Smooth muscle cell (in vitro differentiated cells): ENCODE measurements at regions not wholly inside any gene's neighbourhood (a gene's known extent, or its start where the extent isn't known, plus 50 kb on each side); places are given as distances from the start of the nearest gene placed in this dataset.

Source experiments
- DNase-seq: peaks from one replicate; lab custom pipeline; 2025; ENCODE audit not compliant: unreplicated experiment; lab: John Stamatoyannopoulos, UW
- H2AFZ ChIP-seq: fragments of 200-600 bp; sonication (generic); 2 replicates; pipeline ENCODE4 v1.6.0; 2016; ENCODE audit warnings: antibody characterized with exemption, low read depth, mild to moderate bottlenecking
- H3F3A ChIP-seq: fragments of 200-600 bp; sonication (generic); 2 replicates; pipeline ENCODE4 v1.6.0; 2017; ENCODE audit warnings: antibody characterized with exemption, low read depth
- H3K27ac ChIP-seq: fragments of 200-600 bp; sonication (generic); 2 replicates; pipeline ENCODE4 v1.5.1; 2016; ENCODE audit warnings: low read depth, mild to moderate bottlenecking
- H3K27me3 ChIP-seq: fragments of 200-600 bp; sonication (generic); 2 replicates; pipeline ENCODE4 v1.6.1; 2016; ENCODE audit warnings: low read depth, mild to moderate bottlenecking
- H3K36me3 ChIP-seq: fragments of 200-600 bp; sonication (generic); 2 replicates; pipeline ENCODE4 v1.5.1; 2016; ENCODE audit warnings: low read depth
- H3K4me1 ChIP-seq: fragments of 200-600 bp; sonication (generic); 2 replicates; pipeline ENCODE4 v1.5.1; 2016; ENCODE audit warnings: low read depth
- H3K4me2 ChIP-seq: fragments of 200-600 bp; sonication (generic); 2 replicates; pipeline ENCODE4 v1.6.0; 2016; ENCODE audit warnings: mild to moderate bottlenecking
- H3K4me3 ChIP-seq: fragments of 200-600 bp; sonication (generic); 2 replicates; pipeline ENCODE4 v1.5.1; 2016; ENCODE audit warnings: mild to moderate bottlenecking
- H3K79me2 ChIP-seq: fragments of 200-600 bp; sonication (generic); 2 replicates; pipeline ENCODE4 v1.6.0; 2016; ENCODE audit warnings: low read depth, mild to moderate bottlenecking
- H3K9ac ChIP-seq: fragments of 200-600 bp; sonication (generic); 2 replicates; pipeline ENCODE4 v1.6.0; 2016; ENCODE audit warnings: low read depth
- H3K9me3 ChIP-seq: fragments of 200-600 bp; sonication (generic); replicated peaks from 2 replicates; pipeline ENCODE4 v1.5.1; 2016; ENCODE audit warnings: low read depth
- H4K20me1 ChIP-seq: fragments of 200-600 bp; sonication (generic); 2 replicates; pipeline ENCODE4 v1.6.0; 2016; ENCODE audit warnings: low read depth
- CTCF ChIP-seq: fragments of 200-600 bp; sonication (generic); IDR thresholded peaks from 2 replicates; pipeline ENCODE4 v1.5.1; 2017; ENCODE audit warnings: borderline replicate concordance, mild to moderate bottlenecking, antibody characterized with exemption; ENCODE audit not compliant: insufficient read depth, poor library complexity, severe bottlenecking
- WGBS: methylation state at CpG from one replicate; pipeline ENCODE4 v1.1.7; 2016; ENCODE audit warnings: low lambda C conversion rate; 5-methylcytosine and 5-hydroxymethylcytosine counted together

- no peaks in the 10 kb centered on the region for H3K4me1 ChIP-seq
- DNase-seq = no peak
- H3K79me2 ChIP-seq = no peaks in the 10 kb centered on the region
- no peak overlapping the region for H2AFZ ChIP-seq
- no peaks in the 10 kb centered on the region for H3K9me3 ChIP-seq
- WGBS = 95% methylated on average over 6 of the region's 6 CpGs
- no peaks in the 10 kb centered on the region for H4K20me1 ChIP-seq
- peaks cover 11% of the 10 kb centered on the region for H3K27me3 ChIP-seq
- H3K36me3 ChIP-seq = no peaks in the 10 kb centered on the region
- H3K9ac ChIP-seq = no peak overlapping the region
- H3K27ac ChIP-seq = no peak overlapping the region
- H3K4me3 ChIP-seq = no peak overlapping the region
- H3F3A ChIP-seq = no peaks in the 10 kb centered on the region
- no peak overlapping the region for H3K4me2 ChIP-seq
- no peak for TF ChIP-seq CTCF
These were observed 368.3 kb downstream of the SFMBT2 start for GRCh38 chr10:7042419-7043054.

GRCh38 chr10:7042000-7042399, 368.8 kb downstream of the SFMBT2 start:
- no peak for TF ChIP-seq CTCF
- Histone ChIP-seq H3F3A (no peaks in the 10 kb centered on the region), H2AFZ (no peak overlapping the region), H3K79me2 (no peaks in the 10 kb centered on the region), H3K9ac (no peak overlapping the region), H3K4me3 (no peak overlapping the region), H3K36me3 (no peaks in the 10 kb centered on the region), H3K4me1 (no peaks in the 10 kb centered on the region), H4K20me1 (no peaks in the 10 kb centered on the region), H3K27ac (no peak overlapping the region), H3K4me2 (no peak overlapping the region), H3K27me3 (peaks cover 11% of the 10 kb centered on the region), H3K9me3 (no peaks in the 10 kb centered on the region)
- no peak for DNase-seq
- WGBS = 91% methylated on average over 4 of the region's 4 CpGs

- H3K9ac ChIP-seq = no peak overlapping the region
- no peak overlapping the region for H3K27ac ChIP-seq
- H3K4me3 ChIP-seq = no peak overlapping the region
- no peaks in the 10 kb centered on the region for H3K36me3 ChIP-seq
- WGBS = 93% methylated on average over 11 of the region's 11 CpGs
- H3K4me2 ChIP-seq = no peak overlapping the region
- no peaks in the 10 kb centered on the region for H3K4me1 ChIP-seq
- TF ChIP-seq CTCF = no peak
- H3K79me2 ChIP-seq = no peaks in the 10 kb centered on the region
- H2AFZ ChIP-seq = no peak overlapping the region
- no peaks in the 10 kb centered on the region for H3F3A ChIP-seq
- H3K27me3 ChIP-seq = peaks cover 11% of the 10 kb centered on the region
- H4K20me1 ChIP-seq = no peaks in the 10 kb centered on the region
- H3K9me3 ChIP-seq = no peaks in the 10 kb centered on the region
- no peak for DNase-seq
These were observed 370.2 kb downstream of the SFMBT2 start for GRCh38 chr10:7040681-7041080.

- Histone ChIP-seq H3K36me3 (no peaks in the 10 kb centered on the region), H3K9me3 (no peaks in the 10 kb centered on the region), H4K20me1 (no peaks in the 10 kb centered on the region), H3K27me3 (peaks cover 11% of the 10 kb centered on the region), H3K9ac (no peak overlapping the region), H2AFZ (no peak overlapping the region), H3K4me3 (no peak overlapping the region), H3K27ac (no peak overlapping the region), H3F3A (no peaks in the 10 kb centered on the region), H3K4me2 (no peak overlapping the region), H3K79me2 (no peaks in the 10 kb centered on the region), H3K4me1 (no peaks in the 10 kb centered on the region)
- DNase-seq = no peak
- TF ChIP-seq CTCF = no peak
These were observed 371.0 kb downstream of the SFMBT2 start for GRCh38 chr10:7039859-7040258.
